Transverse colon (tissue), 4 donors: ENCODE measurements at regions not wholly inside any gene's neighbourhood (a gene's known extent, or its start where the extent isn't known, plus 50 kb on each side); places are given as distances from the start of the nearest gene placed in this dataset.

Experiments used
- EP300 ChIP-seq: sonication (generic); formaldehyde crosslinking; IDR thresholded peaks from one replicate; pipeline ENCODE4 v1.6.1; 2017; ENCODE audit warnings: antibody characterized with exemption, low read depth
- POLR2A ChIP-seq: fragments of 450-650 bp; IDR thresholded peaks from one replicate; pipeline ENCODE4 v1.6.1; 2016; ENCODE audit warnings: antibody characterized with exemption, mild to moderate bottlenecking, moderate library complexity
- POLR2AphosphoS5 ChIP-seq, 3 donors: sonication (generic); formaldehyde crosslinking; IDR thresholded peaks; one replicate each; pipeline ENCODE4 v1.6.1; 2016; ENCODE audit warnings: antibody characterized with exemption in 3 of 3
- TF ChIP-seq, protein P1 (sequence below), 5 experiments: fragments of 200-600 bp in 3 of 5; fragments of 450-650 bp in 2 of 5; sonication (generic) in 3 of 5; IDR thresholded peaks; 1 replicate in 2 of 5; 2 replicates in 3 of 5; pipeline ENCODE4 v1.5.1; 2016 to 2017; ENCODE audit warnings: antibody characterized with exemption in 5 of 5, inconsistent platforms in 3 of 5, mild to moderate bottlenecking in 2 of 5, moderate library complexity in 1 of 5

DNA sequence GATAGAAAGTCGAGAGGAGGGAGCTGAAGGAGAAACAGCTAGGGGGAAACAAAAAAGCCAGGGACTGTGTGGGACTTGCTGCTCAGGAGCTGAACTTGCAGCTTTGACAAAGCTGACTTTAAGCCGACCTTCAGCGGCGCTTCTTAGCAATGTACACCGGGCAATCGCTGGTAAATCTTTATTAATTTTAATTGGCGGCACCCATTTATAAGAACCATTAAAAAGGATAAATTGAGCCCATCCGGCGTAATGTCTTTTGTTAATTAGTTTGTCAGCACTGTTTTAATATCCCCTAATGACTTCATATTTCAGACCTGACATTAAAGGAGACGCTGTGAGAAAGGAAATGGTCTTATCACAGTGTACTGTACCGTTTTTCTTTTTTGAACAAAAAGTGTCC is 86.2 kb upstream of the VASH1 start:
- TF ChIP-seq POLR2AphosphoS5 (IDR thresholded peaks at IDR 0.05): no peak
- TF ChIP-seq POLR2A: no peak
- TF ChIP-seq, protein P1, sequence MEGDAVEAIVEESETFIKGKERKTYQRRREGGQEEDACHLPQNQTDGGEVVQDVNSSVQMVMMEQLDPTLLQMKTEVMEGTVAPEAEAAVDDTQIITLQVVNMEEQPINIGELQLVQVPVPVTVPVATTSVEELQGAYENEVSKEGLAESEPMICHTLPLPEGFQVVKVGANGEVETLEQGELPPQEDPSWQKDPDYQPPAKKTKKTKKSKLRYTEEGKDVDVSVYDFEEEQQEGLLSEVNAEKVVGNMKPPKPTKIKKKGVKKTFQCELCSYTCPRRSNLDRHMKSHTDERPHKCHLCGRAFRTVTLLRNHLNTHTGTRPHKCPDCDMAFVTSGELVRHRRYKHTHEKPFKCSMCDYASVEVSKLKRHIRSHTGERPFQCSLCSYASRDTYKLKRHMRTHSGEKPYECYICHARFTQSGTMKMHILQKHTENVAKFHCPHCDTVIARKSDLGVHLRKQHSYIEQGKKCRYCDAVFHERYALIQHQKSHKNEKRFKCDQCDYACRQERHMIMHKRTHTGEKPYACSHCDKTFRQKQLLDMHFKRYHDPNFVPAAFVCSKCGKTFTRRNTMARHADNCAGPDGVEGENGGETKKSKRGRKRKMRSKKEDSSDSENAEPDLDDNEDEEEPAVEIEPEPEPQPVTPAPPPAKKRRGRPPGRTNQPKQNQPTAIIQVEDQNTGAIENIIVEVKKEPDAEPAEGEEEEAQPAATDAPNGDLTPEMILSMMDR (IDR thresholded peaks at IDR 0.05): no peak
- TF ChIP-seq EP300: no peak
